ENCODE measurements at regions not wholly inside any gene's neighbourhood (a gene's known extent, or its start where the extent isn't known, plus 50 kb on each side); places are given as distances from the start of the nearest gene placed in this dataset.

DNA sequence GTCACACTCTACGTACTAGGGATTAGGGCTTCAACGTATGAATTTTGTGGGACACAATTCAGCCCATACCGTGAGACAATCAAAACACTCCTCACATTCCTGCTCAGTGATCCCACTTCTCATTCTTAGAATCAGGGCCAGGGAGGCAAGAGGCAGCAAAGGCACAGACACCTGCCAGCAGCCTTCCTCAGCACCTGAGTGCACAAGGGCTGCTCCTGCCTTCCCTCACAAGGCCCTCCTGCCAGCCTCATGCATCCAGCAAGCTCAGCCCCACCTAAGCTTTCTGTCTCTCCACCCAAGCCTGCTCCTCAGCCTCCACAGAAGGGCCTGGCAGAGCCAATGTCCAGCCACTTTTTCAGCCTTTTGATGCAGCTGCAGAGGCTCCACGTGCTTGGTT, 141.6 kb downstream of the SP3 start:
- TF ChIP-seq CTCF (IDR thresholded peaks at IDR 0.05) (no peak), EP300 (IDR thresholded peaks at IDR 0.05) (no peak)

All from gastroesophageal sphincter (tissue), 3 donors.